Activated CD4-positive, alpha-beta memory T cell treated with anti-CD3 and anti-CD28 coated beads for 36 hours (primary cell): ENCODE measurements at regions not wholly inside any gene's neighbourhood (a gene's known extent, or its start where the extent isn't known, plus 50 kb on each side); places are given as distances from the start of the nearest gene placed in this dataset.

Experiments
- CTCF ChIA-PET: fragments of 350-600 bp; sonication (Branson Sonifier 250); formaldehyde crosslinking; loops from one replicate; lab custom pipeline; 2021; ENCODE audit warnings: antibody characterized with exemption, inconsistent platforms; lab: Charles Lee
- POLR2A ChIA-PET: fragments of 350-600 bp; sonication (Branson Sonifier 250); formaldehyde crosslinking; loops from one replicate; lab custom pipeline; 2021; ENCODE audit warnings: antibody characterized with exemption; lab: Charles Lee
- DNase-seq: peaks from one replicate; pipeline ENCODE4 v3.0.0-alpha.2; 2020
- H3K27ac Mint-ChIP-seq: one replicate; pipeline ENCODE4 v1.8.0; 2021; ENCODE audit warnings: mixed read lengths
- H3K27me3 Mint-ChIP-seq: one replicate; pipeline ENCODE4 v1.8.0; 2021; ENCODE audit warnings: mixed read lengths
- H3K36me3 Mint-ChIP-seq: one replicate; pipeline ENCODE4 v1.8.0; 2021; ENCODE audit warnings: mixed read lengths
- H3K4me1 Mint-ChIP-seq: one replicate; pipeline ENCODE4 v1.8.0; 2021; ENCODE audit warnings: low read depth, mixed read lengths
- H3K4me3 Mint-ChIP-seq: one replicate; pipeline ENCODE4 v1.8.0; 2021; ENCODE audit warnings: mild to moderate bottlenecking, mixed read lengths
- H3K9me3 Mint-ChIP-seq: one replicate; pipeline ENCODE4 v1.8.0; 2021; ENCODE audit warnings: mixed read lengths
- intact Hi-C: fragments of 100-400 bp; cut with micrococcal nuclease; formaldehyde crosslinking; loops from one replicate; pipeline ENCODE4 v1.15.1; 2023

GRCh38 chr5:8981016-8981415 lies 564.9 kb downstream of the SEMA5A start:
- POLR2A ChIA-PET: no interaction called here
- Mint-ChIP-seq H3K27ac (no peak overlapping the region), H3K27me3 (no peaks in the 10 kb centered on the region)

GRCh38 chr5:8981496-8981895 lies 564.4 kb downstream of the SEMA5A start:
- Mint-ChIP-seq H3K4me1 (no peaks in the 10 kb centered on the region), H3K4me3 (no peak overlapping the region), H3K36me3 (no peaks in the 10 kb centered on the region), H3K27ac (no peak overlapping the region), H3K9me3 (peaks cover 2% of the 10 kb centered on the region), H3K27me3 (no peaks in the 10 kb centered on the region)
- ChIA-PET CTCF (no interaction called here), POLR2A (no interaction called here)
- DNase-seq: no peak
- intact Hi-C loops: no loop called here

More at GRCh38 chr5:8981016-8981415, 564.9 kb downstream of the SEMA5A start:
- no peak for DNase-seq
- Mint-ChIP-seq H3K4me1 (no peaks in the 10 kb centered on the region), H3K36me3 (no peaks in the 10 kb centered on the region), H3K4me3 (no peak overlapping the region), H3K9me3 (peaks cover 2% of the 10 kb centered on the region)
- CTCF ChIA-PET: no interaction called here
- intact Hi-C loops: no loop called here

GRCh38 chr5:8984386-8984785 lies 561.5 kb downstream of the SEMA5A start:
- Mint-ChIP-seq H3K36me3 (no peaks in the 10 kb centered on the region), H3K27me3 (no peaks in the 10 kb centered on the region), H3K4me1 (no peaks in the 10 kb centered on the region), H3K9me3 (peaks cover 2% of the 10 kb centered on the region), H3K4me3 (no peak overlapping the region), H3K27ac (no peak overlapping the region)
- no peak for DNase-seq
- ChIA-PET CTCF (no interaction called here), POLR2A (no interaction called here)
- intact Hi-C loops: no loop called here
